ENCODE measurements at regions not wholly inside any gene's neighbourhood (a gene's known extent, or its start where the extent isn't known, plus 50 kb on each side); places are given as distances from the start of the nearest gene placed in this dataset. TPM values are rescaled to one million over a fixed set of nuclear protein-coding genes. Genes with fewer than 3 reads are reported as not detected.

Small RNAs in the stretch of these regions (microRNA-seq; reads per million reads assigned to microRNA genes)
- not detected for gene RF00096 (ENCODE audit: insufficient read depth, insufficient read length)

Small RNAs in the stretch of these regions (small RNA-seq; reads per million reads assigned to genes)
- gene RF00096: 0 to 0.15 (median 0) reads per million in 5 experiments

Measured in IMR-90 (cell line).